RWPE2 (cell line): ENCODE measurements at regions not wholly inside any gene's neighbourhood (a gene's known extent, or its start where the extent isn't known, plus 50 kb on each side); places are given as distances from the start of the nearest gene placed in this dataset.
"Not testable (repeated sequence)": the region's sequence is repeated elsewhere in the genome, so short reads cannot be mapped to it uniquely, and the experiment has no call there.

Source experiments
- ATAC-seq: fragments of 200-7000 bp; cut with Tn5 transposase; 3 replicates; pipeline ENCODE4 v1.9.1; 2021; ENCODE audit warnings: low read depth
- DNase-seq: peaks from one replicate; pipeline ENCODE4 v3.0.0-alpha.2; 2020; ENCODE audit warnings: low spot score
- H3K27ac ChIP-seq: fragments of 450-650 bp; 2 replicates; pipeline ENCODE4 v1.5.1; 2017; ENCODE audit warnings: mild to moderate bottlenecking; ENCODE audit not compliant: poor library complexity, severe bottlenecking
- H3K27me3 ChIP-seq: fragments of 250-450 bp; sonication (Bioruptor Pico); 2 replicates; pipeline ENCODE4 v1.5.1; 2021; ENCODE audit warnings: mild to moderate bottlenecking, moderate library complexity; ENCODE audit not compliant: insufficient read depth, poor library complexity, severe bottlenecking
- H3K36me3 ChIP-seq: fragments of 250-450 bp; sonication (Bioruptor Pico); 2 replicates; pipeline ENCODE4 v1.5.1; 2020; ENCODE audit warnings: low read depth, mild to moderate bottlenecking, moderate library complexity
- H3K4me1 ChIP-seq: fragments of 250-450 bp; sonication (Bioruptor Pico); 2 replicates; pipeline ENCODE4 v1.5.1; 2021; ENCODE audit warnings: mild to moderate bottlenecking, moderate library complexity; ENCODE audit not compliant: insufficient read depth, poor library complexity, severe bottlenecking
- H3K4me3 ChIP-seq: fragments of 250-450 bp; sonication (Bioruptor Pico); 2 replicates; pipeline ENCODE4 v1.5.1; 2021; ENCODE audit warnings: mild to moderate bottlenecking, moderate library complexity; ENCODE audit not compliant: severe bottlenecking
- H3K9me3 ChIP-seq: fragments of 250-450 bp; sonication (Bioruptor Pico); 2 replicates; pipeline ENCODE4 v1.5.1; 2021; ENCODE audit warnings: mild to moderate bottlenecking, moderate library complexity; ENCODE audit not compliant: severe bottlenecking
- CTCF ChIP-seq: fragments of 450-650 bp; IDR thresholded peaks from one replicate; pipeline ENCODE4 v1.5.1; 2017; ENCODE audit warnings: mild to moderate bottlenecking, moderate library complexity; ENCODE audit not compliant: poor library complexity, severe bottlenecking

- H3K27me3 ChIP-seq, result no peaks in the 10 kb centered on the region
- no peak for TF ChIP-seq CTCF
- DNase-seq (no peak), ATAC-seq (no peak)
- H3K4me1 ChIP-seq, result no peaks in the 10 kb centered on the region
- no peak overlapping the region for H3K4me3 ChIP-seq
- no peaks in the 10 kb centered on the region for H3K9me3 ChIP-seq
- no peak overlapping the region for H3K27ac ChIP-seq
- H3K36me3 ChIP-seq, result no peaks in the 10 kb centered on the region
Observed at GRCh38 chr6:94727710-94728109, 849.6 kb upstream of the MANEA start.

GRCh38 chr6:94721459-94721858 is 855.9 kb upstream of the MANEA start:
- Histone ChIP-seq H3K27ac (no peak overlapping the region), H3K36me3 (no peaks in the 10 kb centered on the region), H3K4me1 (no peaks in the 10 kb centered on the region), H3K9me3 (no peaks in the 10 kb centered on the region), H3K4me3 (no peak overlapping the region), H3K27me3 (no peaks in the 10 kb centered on the region)
- TF ChIP-seq CTCF, result no peak
- DNase-seq, result no peak
- no peak for ATAC-seq

GRCh38 chr6:94713446-94713845 is 863.9 kb upstream of the MANEA start:
- no peaks in the 10 kb centered on the region for H3K27me3 ChIP-seq
- TF ChIP-seq CTCF, result no peak

GRCh38 chr6:94698773-94699172 is 878.6 kb upstream of the MANEA start:
- Histone ChIP-seq H3K9me3 (no peaks in the 10 kb centered on the region), H3K4me1 (no peaks in the 10 kb centered on the region), H3K36me3 (no peaks in the 10 kb centered on the region), H3K27me3 (peaks cover 10% of the 10 kb centered on the region), H3K4me3 (no peak overlapping the region), H3K27ac (no peak overlapping the region)
- no peak for ATAC-seq
- no peak for DNase-seq
- no peak for TF ChIP-seq CTCF

More at GRCh38 chr6:94713446-94713845, 863.9 kb upstream of the MANEA start:
- Histone ChIP-seq H3K27ac (no peak overlapping the region), H3K4me3 (no peak overlapping the region), H3K36me3 (no peaks in the 10 kb centered on the region), H3K9me3 (no peaks in the 10 kb centered on the region), H3K4me1 (no peaks in the 10 kb centered on the region)
- DNase-seq (no peak), ATAC-seq (no peak)

GRCh38 chr6:94687255-94687654 is 890.1 kb upstream of the MANEA start:
- not testable (repeated sequence) for DNase-seq, ATAC-seq, H3K4me3 ChIP-seq, H3K36me3 ChIP-seq, H3K9me3 ChIP-seq, H3K27ac ChIP-seq, H3K27me3 ChIP-seq
- H3K4me1 ChIP-seq, result peaks cover 12% of the 10 kb centered on the region

GRCh38 chr6:94683409-94683808 is 893.9 kb upstream of the MANEA start:
- Histone ChIP-seq H3K4me3 (no peak overlapping the region), H3K4me1 (peaks cover 12% of the 10 kb centered on the region), H3K27me3 (no peaks in the 10 kb centered on the region), H3K27ac (no peak overlapping the region), H3K9me3 (no peaks in the 10 kb centered on the region), H3K36me3 (no peaks in the 10 kb centered on the region)
- no peak for TF ChIP-seq CTCF
- ATAC-seq (peak; percentile 70), DNase-seq (no peak)
